Gastroesophageal sphincter (tissue), 3 donors: ENCODE measurements at regions not wholly inside any gene's neighbourhood (a gene's known extent, or its start where the extent isn't known, plus 50 kb on each side); places are given as distances from the start of the nearest gene placed in this dataset.

Experiments used
- CTCF ChIP-seq, 4 experiments: fragments of 200-600 bp in 2 of 4; fragments of 450-650 bp in 2 of 4; sonication (generic) in 1 of 4; IDR thresholded peaks; one replicate each; pipeline ENCODE4 v1.5.1; 2017 to 2019; ENCODE audit warnings: antibody characterized with exemption in 4 of 4, mild to moderate bottlenecking in 2 of 4, moderate library complexity in 2 of 4
- POLR2AphosphoS5 ChIP-seq: sonication (generic); formaldehyde crosslinking; IDR thresholded peaks from one replicate; pipeline ENCODE4 v1.6.1; 2017; ENCODE audit warnings: antibody characterized with exemption

GRCh38 chr11:27921472-27921871, 186.5 kb downstream of the KIF18A start:
- no peak for TF ChIP-seq POLR2AphosphoS5
- no peak for TF ChIP-seq CTCF (IDR thresholded peaks at IDR 0.05)
